ENCODE measurements at regions not wholly inside any gene's neighbourhood (a gene's known extent, or its start where the extent isn't known, plus 50 kb on each side); places are given as distances from the start of the nearest gene placed in this dataset.

DNA sequence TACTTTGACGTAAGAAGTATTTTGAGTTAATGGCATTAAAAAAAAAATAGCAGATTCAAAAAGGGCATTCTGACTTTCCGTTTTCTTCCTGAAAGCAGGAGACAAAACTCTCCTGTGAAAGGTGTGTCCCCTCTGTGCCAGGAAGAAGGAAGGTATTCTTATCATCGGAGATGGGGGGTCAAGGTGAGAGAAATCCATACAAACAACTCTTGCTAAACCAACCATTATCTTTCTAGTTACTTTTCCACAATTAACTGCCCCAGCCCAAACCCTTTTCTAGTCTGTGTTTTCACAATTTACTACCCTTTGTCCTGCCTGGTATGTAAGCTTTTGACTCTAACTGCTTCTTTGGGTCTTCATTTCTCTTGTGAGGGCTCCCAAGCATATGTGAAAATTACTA is 717.3 kb downstream of the EPM2A start:
- no peaks in the 10 kb centered on the region for H4K20me1 ChIP-seq (ENCODE audit: insufficient read depth, low read length)
- no peak overlapping the region for H2AFZ ChIP-seq (ENCODE audit: low read length)
- H3K4me1 ChIP-seq (ENCODE audit: low read length), result peaks cover 2% of the 10 kb centered on the region; the same call in 1 of the 2 replicates

DNA sequence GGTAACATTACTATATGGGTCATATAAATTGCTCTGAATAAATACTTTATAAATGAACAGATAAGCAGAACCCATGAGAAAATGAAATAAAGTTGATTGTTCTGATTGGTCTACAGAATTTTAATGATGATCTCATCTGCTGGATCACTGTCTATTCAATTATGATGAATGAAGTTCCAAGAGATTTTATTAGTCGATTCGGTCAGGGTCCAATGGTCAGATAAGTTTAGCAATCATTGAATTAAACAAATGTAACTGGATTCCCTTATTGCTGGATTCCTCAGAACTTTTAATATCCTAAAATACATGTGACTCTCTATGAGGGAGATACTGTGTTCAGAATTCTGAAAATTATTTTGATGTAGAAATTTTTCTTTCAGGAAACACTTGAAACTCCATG is 715.2 kb downstream of the EPM2A start:
- Histone ChIP-seq H4K20me1 (ENCODE audit: insufficient read depth, low read length) (no peaks in the 10 kb centered on the region), H3K9me2 (replicated peaks; ENCODE audit: insufficient read depth, low read length) (no peaks in the 10 kb centered on the region)

More for the DNA sequence above, 717.3 kb downstream of the EPM2A start:
- H3F3A ChIP-seq (ENCODE audit: insufficient read depth, low read length), result no peaks in the 10 kb centered on the region
- no peak overlapping the region for H3K9ac ChIP-seq (ENCODE audit: low read length)
- H3K27ac ChIP-seq (ENCODE audit: low read length), result no peak overlapping the region
- H3K4me3 ChIP-seq (ENCODE audit: low read length), result no peak overlapping the region
- H3K9me2 ChIP-seq (replicated peaks; ENCODE audit: insufficient read depth, low read length), result no peaks in the 10 kb centered on the region
- no peaks in the 10 kb centered on the region for H3K9me3 ChIP-seq (replicated peaks; ENCODE audit: insufficient read depth, low read length)
- H3K4me2 ChIP-seq (ENCODE audit: low read depth, low read length), result no peak overlapping the region
- H3K27me3 ChIP-seq (replicated peaks; ENCODE audit: insufficient read depth, low read length), result no peaks in the 10 kb centered on the region
- TF ChIP-seq EZH2phosphoT487 (IDR thresholded peaks at IDR 0.05; ENCODE audit: low read length) (no peak), EZH2 (optimal IDR thresholded peaks at IDR 0.05; ENCODE audit: low read depth, low read length) (no peak)
- TF ChIP-seq, protein P1, sequence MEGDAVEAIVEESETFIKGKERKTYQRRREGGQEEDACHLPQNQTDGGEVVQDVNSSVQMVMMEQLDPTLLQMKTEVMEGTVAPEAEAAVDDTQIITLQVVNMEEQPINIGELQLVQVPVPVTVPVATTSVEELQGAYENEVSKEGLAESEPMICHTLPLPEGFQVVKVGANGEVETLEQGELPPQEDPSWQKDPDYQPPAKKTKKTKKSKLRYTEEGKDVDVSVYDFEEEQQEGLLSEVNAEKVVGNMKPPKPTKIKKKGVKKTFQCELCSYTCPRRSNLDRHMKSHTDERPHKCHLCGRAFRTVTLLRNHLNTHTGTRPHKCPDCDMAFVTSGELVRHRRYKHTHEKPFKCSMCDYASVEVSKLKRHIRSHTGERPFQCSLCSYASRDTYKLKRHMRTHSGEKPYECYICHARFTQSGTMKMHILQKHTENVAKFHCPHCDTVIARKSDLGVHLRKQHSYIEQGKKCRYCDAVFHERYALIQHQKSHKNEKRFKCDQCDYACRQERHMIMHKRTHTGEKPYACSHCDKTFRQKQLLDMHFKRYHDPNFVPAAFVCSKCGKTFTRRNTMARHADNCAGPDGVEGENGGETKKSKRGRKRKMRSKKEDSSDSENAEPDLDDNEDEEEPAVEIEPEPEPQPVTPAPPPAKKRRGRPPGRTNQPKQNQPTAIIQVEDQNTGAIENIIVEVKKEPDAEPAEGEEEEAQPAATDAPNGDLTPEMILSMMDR (IDR thresholded peaks at IDR 0.05; ENCODE audit: low read length), result no peak
- DNase-seq, result no peak
- H3K79me2 ChIP-seq (ENCODE audit: low read length), result no peaks in the 10 kb centered on the region
- no peaks in the 10 kb centered on the region for H3K36me3 ChIP-seq (replicated peaks; ENCODE audit: insufficient read depth, low read length)

DNA sequence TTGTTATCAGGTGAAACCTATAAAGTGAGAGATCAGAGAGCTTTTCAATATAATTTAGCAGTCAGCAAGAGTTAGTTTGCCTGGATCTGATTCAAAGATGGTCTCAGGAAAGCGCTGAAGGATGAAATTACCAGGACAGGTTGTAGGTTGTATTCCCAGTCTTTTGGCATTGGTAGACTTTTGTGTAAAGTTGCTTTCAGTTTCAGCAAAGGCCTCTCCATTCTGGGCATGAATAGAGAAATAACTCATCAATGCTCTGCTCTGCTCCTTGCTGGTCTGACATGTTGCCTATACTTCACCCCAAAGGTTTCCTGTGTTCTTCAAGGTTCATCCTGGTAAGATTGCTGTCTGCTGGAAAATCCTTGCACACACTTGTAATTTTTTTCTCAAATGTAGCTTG is 714.8 kb downstream of the EPM2A start:
- Histone ChIP-seq H3K4me3 (ENCODE audit: low read length) (no peak overlapping the region), H3K4me2 (ENCODE audit: low read depth, low read length) (no peak overlapping the region), H3F3A (ENCODE audit: insufficient read depth, low read length) (no peaks in the 10 kb centered on the region), H4K20me1 (ENCODE audit: insufficient read depth, low read length) (no peaks in the 10 kb centered on the region), H3K9ac (ENCODE audit: low read length) (no peak overlapping the region), H3K79me2 (ENCODE audit: low read length) (no peaks in the 10 kb centered on the region), H3K4me1 (ENCODE audit: low read length) (peaks cover 2% of the 10 kb centered on the region; the same call in 1 of the 2 replicates), H3K9me3 (replicated peaks; ENCODE audit: insufficient read depth, low read length) (no peaks in the 10 kb centered on the region), H3K36me3 (replicated peaks; ENCODE audit: insufficient read depth, low read length) (no peaks in the 10 kb centered on the region), H3K9me2 (replicated peaks; ENCODE audit: insufficient read depth, low read length) (no peaks in the 10 kb centered on the region), H3K27me3 (replicated peaks; ENCODE audit: insufficient read depth, low read length) (no peaks in the 10 kb centered on the region), H2AFZ (ENCODE audit: low read length) (no peak overlapping the region), H3K27ac (ENCODE audit: low read length) (no peak overlapping the region)
- no peak for DNase-seq
- TF ChIP-seq, protein P1 (IDR thresholded peaks at IDR 0.05; ENCODE audit: low read length), result no peak
- TF ChIP-seq EZH2phosphoT487 (IDR thresholded peaks at IDR 0.05; ENCODE audit: low read length) (no peak), EZH2 (optimal IDR thresholded peaks at IDR 0.05; ENCODE audit: low read depth, low read length) (no peak)

More for the DNA sequence above, 715.2 kb downstream of the EPM2A start:
- H2AFZ ChIP-seq (ENCODE audit: low read length), result no peak overlapping the region
- no peak overlapping the region for H3K9ac ChIP-seq (ENCODE audit: low read length)
- H3K27me3 ChIP-seq (replicated peaks; ENCODE audit: insufficient read depth, low read length), result no peaks in the 10 kb centered on the region
- peaks cover 2% of the 10 kb centered on the region; the same call in 1 of the 2 replicates for H3K4me1 ChIP-seq (ENCODE audit: low read length)
- H3K27ac ChIP-seq (ENCODE audit: low read length), result no peak overlapping the region
- H3K36me3 ChIP-seq (replicated peaks; ENCODE audit: insufficient read depth, low read length), result no peaks in the 10 kb centered on the region
- H3K4me3 ChIP-seq (ENCODE audit: low read length), result no peak overlapping the region
- H3K79me2 ChIP-seq (ENCODE audit: low read length), result no peaks in the 10 kb centered on the region
- H3K9me3 ChIP-seq (replicated peaks; ENCODE audit: insufficient read depth, low read length), result no peaks in the 10 kb centered on the region
- no peak overlapping the region for H3K4me2 ChIP-seq (ENCODE audit: low read depth, low read length)
- no peaks in the 10 kb centered on the region for H3F3A ChIP-seq (ENCODE audit: insufficient read depth, low read length)
- TF ChIP-seq EZH2phosphoT487 (IDR thresholded peaks at IDR 0.05; ENCODE audit: low read length) (no peak), EZH2 (optimal IDR thresholded peaks at IDR 0.05; ENCODE audit: low read depth, low read length) (no peak)
- DNase-seq, result no peak

DNA sequence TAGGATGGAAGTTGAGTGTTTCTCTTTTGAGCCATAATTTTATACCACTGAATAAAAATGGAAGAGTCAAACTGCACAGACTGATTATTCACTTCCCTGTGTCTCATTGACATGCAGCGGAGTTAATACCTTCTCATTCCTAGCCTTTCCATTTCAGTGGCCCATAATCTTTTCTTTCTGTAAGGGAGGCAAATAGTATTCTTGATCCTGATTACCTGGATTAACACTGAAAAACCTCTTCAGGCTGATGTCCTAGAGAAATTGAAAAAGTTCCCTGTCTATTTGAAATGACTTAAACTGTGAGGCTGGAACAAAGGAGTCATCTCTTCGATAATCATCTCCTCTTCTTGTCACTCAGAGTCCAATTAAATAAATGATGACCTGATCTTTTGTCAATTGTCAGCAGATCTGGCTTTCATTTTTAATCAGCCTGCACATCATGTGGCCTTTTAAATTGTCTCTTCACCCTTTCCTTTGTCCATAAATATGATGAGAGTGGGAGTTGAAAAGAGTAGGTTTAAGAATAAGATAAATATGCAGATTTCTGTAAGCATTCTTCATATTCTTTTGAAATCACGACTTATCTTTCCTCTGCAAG is 713.0 kb downstream of the EPM2A start:
- TF ChIP-seq EZH2 (optimal IDR thresholded peaks at IDR 0.05; ENCODE audit: low read depth, low read length) (no peak), EZH2phosphoT487 (IDR thresholded peaks at IDR 0.05; ENCODE audit: low read length) (no peak)
- TF ChIP-seq, protein P1 (IDR thresholded peaks at IDR 0.05; ENCODE audit: low read length), result no peak
- no peaks in the 10 kb centered on the region for H3F3A ChIP-seq (ENCODE audit: insufficient read depth, low read length)
- H2AFZ ChIP-seq (ENCODE audit: low read length), result no peak overlapping the region
- no peaks in the 10 kb centered on the region for H3K9me2 ChIP-seq (replicated peaks; ENCODE audit: insufficient read depth, low read length)
- H3K4me2 ChIP-seq (ENCODE audit: low read depth, low read length), result no peak overlapping the region
- no peaks in the 10 kb centered on the region for H3K27me3 ChIP-seq (replicated peaks; ENCODE audit: insufficient read depth, low read length)
- H3K27ac ChIP-seq (ENCODE audit: low read length), result no peak overlapping the region
- no peaks in the 10 kb centered on the region for H3K79me2 ChIP-seq (ENCODE audit: low read length)
- no peak overlapping the region for H3K4me3 ChIP-seq (ENCODE audit: low read length)
- no peak overlapping the region for H3K9ac ChIP-seq (ENCODE audit: low read length)
- H3K9me3 ChIP-seq (replicated peaks; ENCODE audit: insufficient read depth, low read length), result no peaks in the 10 kb centered on the region
- no peaks in the 10 kb centered on the region for H3K4me1 ChIP-seq (ENCODE audit: low read length)
- DNase-seq, result no peak
- no peaks in the 10 kb centered on the region for H3K36me3 ChIP-seq (replicated peaks; ENCODE audit: insufficient read depth, low read length)
- no peaks in the 10 kb centered on the region for H4K20me1 ChIP-seq (ENCODE audit: insufficient read depth, low read length)
